NT2/D1 (cell line): ENCODE measurements at regions not wholly inside any gene's neighbourhood (a gene's known extent, or its start where the extent isn't known, plus 50 kb on each side); places are given as distances from the start of the nearest gene placed in this dataset.

Source experiments
- SUZ12 ChIP-seq: IDR thresholded peaks from 2 replicates; pipeline ENCODE4 v1.6.1; 2011; ENCODE audit not compliant: insufficient read length, insufficient read depth; ENCODE audit errors: extremely low read depth
- YY1 ChIP-seq: IDR thresholded peaks from 2 replicates; pipeline ENCODE4 v1.6.1; 2011; ENCODE audit not compliant: insufficient read length, insufficient read depth

- TF ChIP-seq SUZ12 (no peak), YY1 (no peak)
These were observed 687.9 kb downstream of the CCDC85A start for GRCh38 chr2:56871644-56872043.
